COLO829 (cell line): ENCODE measurements at regions not wholly inside any gene's neighbourhood (a gene's known extent, or its start where the extent isn't known, plus 50 kb on each side); places are given as distances from the start of the nearest gene placed in this dataset.
"Not testable (repeated sequence)": the region's sequence is repeated elsewhere in the genome, so short reads cannot be mapped to it uniquely, and the experiment has no call there.

ENCODE experiments used
- DNase-seq: peaks from one replicate; pipeline ENCODE4 v3.0.0; 2012; ENCODE audit warnings: low spot score

DNA sequence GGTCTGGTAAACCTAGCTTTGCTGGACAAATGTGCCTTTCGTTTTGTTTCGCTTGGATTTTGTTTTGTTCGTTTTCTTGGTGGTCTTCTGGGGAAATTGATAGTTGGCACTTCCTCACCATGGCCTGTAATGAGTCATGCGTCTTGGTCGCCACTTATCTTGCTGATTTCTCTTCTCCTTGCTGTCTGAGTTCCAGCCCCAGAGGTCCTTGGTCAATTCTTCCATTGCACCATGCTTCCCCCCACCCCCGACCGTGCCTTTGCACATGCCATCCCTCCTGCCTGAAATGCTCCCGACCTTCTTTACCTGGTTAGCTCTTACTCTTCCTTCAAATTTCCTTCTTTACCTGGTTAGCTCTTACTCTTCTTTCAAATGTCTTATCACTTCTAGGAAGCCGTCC, 168.7 kb upstream of the MSX2 start:
- no peak for DNase-seq

DNA sequence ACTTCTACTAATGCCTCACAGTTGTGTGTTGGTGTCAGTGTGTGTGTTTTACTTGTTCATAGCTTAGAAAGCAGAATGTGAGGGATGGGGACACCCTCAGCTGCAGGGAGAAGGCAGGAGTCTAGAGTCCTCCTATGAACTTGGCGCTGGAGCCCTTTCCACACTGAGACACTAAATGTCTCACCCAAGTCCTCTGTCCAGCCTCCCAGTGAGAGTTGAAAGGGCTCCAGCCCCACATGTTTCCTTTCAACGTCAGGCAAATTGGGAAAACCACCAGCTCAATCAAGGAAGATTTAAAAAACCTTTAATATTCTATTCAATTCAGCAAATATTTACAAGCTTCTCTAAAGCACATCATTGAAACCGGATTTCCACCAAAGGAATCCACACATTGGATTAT, 167.6 kb upstream of the MSX2 start:
- DNase-seq, result no peak

DNA sequence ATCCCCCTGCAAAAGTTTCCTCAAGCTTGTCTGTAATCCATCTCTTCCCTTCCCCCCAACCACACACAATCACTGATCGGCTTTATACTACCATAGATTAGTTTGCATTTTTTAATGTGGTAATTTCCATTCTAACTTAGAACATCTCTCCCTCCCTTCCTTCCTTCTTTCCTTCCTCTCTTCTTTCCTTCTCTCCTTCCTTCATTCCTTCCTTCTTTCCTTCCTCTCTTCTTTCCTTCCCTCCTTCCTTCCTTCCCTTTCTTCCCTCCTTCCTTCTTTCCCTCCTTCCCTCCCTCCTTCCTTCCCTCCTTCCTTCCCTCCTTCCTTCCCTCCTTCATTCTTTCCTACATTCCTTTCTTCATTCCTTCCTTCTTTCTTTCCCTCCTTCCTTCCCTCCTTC, 166.2 kb upstream of the MSX2 start:
- no peak for DNase-seq

DNA sequence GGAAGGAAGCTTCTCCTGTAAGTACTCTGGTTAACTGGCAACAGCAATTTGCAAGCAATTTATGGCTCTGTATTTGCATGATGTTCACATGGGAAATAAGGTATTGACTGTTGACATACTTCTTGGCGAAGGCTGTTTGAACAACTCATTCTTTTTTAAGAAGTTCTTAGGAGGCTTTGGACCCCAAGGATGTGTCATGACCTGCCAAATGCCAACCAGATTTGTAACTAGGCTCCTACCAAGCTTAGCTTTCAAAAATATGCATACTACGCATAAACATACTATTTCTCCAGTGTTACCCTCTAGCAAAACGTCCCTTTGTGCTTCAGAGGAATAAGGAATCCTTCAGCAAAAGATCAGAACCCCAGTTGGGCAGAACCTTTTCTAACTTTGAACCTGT, 165.2 kb upstream of the MSX2 start:
- no peak for DNase-seq

DNA sequence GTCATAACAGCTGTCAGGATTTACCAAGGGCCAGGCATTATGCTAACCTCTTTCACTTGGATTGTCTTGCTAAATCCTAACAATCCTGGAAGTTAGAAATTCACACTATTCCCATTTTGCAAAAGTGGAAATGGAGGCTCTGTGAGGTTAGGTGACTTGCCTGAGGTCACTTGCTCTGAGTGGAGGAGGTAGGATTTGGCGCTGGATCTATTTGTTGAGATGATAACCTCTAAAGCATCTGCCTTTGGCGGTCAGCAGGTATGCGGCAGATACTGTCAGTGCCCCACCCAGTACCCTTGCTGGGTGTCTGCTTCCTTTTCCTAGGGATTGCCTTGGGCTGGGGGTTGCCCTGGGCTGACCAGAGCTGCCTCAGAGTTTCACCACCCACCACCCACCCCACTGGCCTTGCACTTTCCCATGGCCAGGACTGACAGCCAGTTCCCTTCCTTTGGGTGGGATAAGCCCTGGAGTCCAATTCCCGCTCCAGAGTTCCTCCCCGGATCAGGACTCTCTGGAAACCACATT, 164.8 kb upstream of the MSX2 start:
- DNase-seq, result no peak

DNA sequence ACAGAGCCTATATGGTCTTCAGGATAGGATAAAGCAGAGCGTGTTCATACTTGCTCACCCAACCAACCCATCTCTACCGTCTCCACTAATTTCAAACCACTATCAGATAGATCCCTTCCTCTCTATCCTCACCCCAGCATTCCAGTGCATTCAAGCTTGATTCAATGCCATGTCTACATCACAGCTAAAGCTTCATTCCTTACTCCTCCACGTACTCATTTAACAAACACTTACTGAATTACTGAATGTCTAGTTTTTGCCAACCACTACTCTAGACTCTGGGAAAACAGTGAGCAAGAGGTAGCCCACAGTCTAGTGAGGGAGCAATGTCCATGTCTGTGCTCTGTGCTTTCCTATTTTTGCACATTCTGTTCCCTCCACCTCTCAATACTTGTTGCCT, 163.5 kb upstream of the MSX2 start:
- no peak for DNase-seq

- DNase-seq, result not testable (repeated sequence)
Measured at GRCh38 chr5:174563040-174563439, 161.3 kb upstream of the MSX2 start.

GRCh38 chr5:174563899-174564298, 160.5 kb upstream of the MSX2 start:
- DNase-seq, result no peak

GRCh38 chr5:174567506-174568141, 156.8 kb upstream of the MSX2 start:
- DNase-seq, result no peak

DNA sequence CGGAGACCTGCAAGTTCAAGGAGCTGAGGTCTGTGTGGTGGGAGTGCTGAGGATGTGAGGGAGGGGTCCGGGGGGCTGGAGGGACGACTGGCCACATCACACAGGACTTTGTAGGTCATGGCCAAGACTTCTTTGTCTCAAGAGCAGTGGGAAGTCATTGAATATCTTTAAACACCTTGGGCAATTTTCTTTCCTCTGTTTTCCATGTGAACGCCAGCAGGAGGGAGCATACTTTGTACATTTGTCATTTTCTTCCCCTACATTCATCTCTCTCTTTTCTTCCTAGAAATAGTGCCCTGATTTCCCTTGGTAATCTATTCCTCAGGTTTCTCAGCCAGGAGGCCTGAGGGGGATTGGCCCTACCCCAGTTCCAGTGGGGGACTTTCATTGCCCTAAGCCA, 153.7 kb upstream of the MSX2 start:
- DNase-seq, result no peak

- peak; percentile 90 for DNase-seq
Measured at GRCh38 chr5:174571662-174572397, 152.6 kb upstream of the MSX2 start.

- no peak for DNase-seq
Measured at GRCh38 chr5:174572591-174572990, 151.8 kb upstream of the MSX2 start.

GRCh38 chr5:174573221-174573994, 151.0 kb upstream of the MSX2 start:
- no peak for DNase-seq

DNA sequence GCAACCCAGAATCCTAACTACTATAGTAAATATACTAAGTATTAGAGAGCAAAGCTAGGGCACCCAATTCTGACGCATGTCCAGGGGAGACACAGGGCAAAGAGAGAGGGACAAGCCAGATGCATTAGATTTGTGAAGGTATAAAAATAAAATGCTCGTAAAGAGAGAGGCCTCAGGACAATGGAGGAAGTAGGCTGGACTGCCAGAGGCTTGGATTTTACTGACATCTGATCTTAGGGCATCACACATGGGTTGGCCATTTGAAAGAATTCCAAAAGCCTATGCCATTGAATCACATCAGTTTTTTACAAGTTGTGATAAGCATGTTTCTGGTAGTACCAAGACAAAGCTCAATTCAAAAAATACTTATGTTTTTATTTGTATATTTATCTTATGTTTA, 149.3 kb upstream of the MSX2 start:
- DNase-seq, result no peak

DNA sequence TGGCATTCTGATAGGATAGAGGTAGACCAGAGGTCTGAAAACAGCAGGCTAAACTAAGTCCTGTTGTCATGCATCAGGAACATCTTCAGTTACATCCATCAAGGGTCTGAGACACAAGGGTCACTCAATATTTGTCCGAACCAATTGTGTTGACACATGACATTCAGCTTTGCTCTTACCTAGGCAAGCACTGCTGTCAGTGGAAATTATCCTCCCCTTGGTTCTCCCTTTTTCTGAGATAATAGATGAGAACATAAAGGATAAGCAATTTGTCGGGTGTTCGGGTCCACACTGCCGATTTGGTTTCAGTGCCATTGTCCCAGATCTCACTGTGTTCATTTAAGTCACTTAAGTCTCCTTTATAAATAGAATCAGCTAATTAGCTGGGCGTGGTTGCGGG, 148.3 kb upstream of the MSX2 start:
- no peak for DNase-seq

DNA sequence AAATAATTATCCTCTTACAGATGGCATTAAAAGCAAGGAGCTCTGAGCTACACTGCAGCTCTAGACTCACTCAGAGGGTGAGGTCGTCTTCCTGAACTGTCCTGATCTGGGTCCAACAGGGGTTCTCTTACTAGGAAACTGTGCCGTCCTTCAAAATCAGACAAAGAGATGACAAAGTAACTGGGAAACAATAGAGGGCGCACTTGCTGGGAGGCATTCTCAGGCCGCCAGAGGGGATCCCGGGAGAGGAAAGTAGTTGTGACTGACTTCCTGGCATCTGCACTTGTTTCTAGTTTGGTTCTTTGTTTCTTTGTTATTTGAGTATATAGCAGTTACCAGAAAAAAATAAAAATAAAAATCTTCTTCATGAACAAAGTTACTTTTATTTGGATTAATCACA, 142.9 kb upstream of the MSX2 start:
- DNase-seq, result no peak

- no peak for DNase-seq
Measured at GRCh38 chr5:174581894-174582293, 142.5 kb upstream of the MSX2 start.

DNA sequence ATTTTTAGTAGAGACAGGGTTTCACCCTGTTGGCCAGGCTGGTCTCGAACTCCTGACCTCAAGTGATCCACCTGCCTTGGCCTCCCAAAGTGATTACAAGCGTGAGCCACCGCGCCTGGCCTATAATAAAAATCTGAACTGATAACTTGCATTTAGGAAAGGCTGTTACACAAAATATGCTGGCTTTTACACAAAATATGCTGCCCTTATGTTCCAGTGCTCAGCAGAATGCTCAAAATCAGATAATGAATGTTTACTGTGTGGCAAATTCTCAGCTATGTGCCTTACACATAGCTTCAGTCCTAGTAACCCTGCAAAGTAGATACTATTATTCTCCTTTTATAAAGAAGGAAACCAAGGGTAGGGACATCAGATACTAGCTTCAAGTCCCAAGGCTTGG, 141.3 kb upstream of the MSX2 start:
- DNase-seq, result no peak

- DNase-seq, result no peak
Measured at GRCh38 chr5:174585472-174585871, 138.9 kb upstream of the MSX2 start.

DNA sequence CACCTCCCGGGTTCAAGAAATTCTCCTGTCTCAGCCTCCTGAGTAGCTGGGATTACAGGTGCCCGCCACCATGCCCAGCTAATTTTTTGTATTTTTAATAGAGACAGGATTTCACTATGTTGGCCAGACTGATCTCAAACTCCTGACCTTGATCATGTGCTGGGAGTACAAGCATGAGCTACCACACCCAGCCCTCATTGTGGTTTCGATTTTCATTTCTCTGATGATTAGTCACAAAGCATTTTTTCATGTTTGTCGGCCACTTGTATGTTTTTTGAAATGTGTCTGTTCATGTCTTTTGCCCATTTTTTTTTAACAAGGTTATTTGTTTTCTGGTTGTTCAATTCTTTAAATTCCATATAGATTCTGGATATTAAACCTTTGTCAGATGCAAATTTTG, 138.2 kb upstream of the MSX2 start:
- not testable (repeated sequence) for DNase-seq

DNA sequence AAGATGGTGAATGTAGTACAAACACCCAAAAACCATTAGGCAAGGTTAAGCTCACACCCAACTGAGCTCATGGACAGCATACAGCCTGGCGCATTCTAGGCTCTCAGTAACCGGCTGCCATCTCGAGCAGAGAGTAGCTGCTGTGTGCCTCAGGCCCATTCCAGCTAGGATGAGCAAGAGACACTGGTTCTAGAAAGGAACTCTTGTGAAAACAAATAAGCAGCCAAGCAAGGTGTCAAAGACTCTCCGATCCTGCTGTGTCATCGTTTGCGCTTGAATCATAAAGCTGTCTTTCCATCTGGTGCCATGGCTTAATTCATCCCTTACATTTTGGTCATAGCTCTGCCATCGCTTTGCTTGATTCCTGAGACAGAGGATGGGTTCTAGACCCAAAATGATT, 135.4 kb upstream of the MSX2 start:
- no peak for DNase-seq

- DNase-seq, result no peak
Measured at GRCh38 chr5:174589599-174589998, 134.8 kb upstream of the MSX2 start.

DNA sequence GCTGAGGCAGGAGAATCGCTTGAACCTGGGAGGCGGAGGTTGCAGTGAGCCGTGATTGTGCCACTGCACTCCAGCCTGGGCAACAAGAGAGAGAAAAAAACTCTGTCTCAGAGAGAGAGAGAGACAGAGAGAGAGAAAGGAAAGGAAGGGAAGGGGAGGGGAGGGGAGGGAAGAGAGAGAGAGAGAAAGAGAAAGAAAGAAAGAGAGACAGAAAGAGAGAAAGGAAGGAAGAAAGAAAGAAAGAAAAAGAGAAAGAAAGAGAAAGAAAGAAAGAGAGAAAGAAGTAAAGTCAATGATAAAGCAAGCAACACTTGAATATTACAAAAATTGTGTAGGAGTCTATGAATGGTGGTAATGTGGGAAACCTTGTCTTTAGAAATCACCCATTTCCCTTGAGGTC, 133.6 kb upstream of the MSX2 start:
- DNase-seq, result no peak
